Mesodermal cell (in vitro differentiated cells): ENCODE measurements at regions not wholly inside any gene's neighbourhood (a gene's known extent, or its start where the extent isn't known, plus 50 kb on each side); places are given as distances from the start of the nearest gene placed in this dataset.
"Not testable (repeated sequence)": the region's sequence is repeated elsewhere in the genome, so short reads cannot be mapped to it uniquely, and the experiment has no call there.

Experiments
- H3K27ac ChIP-seq: 2 replicates; pipeline ENCODE4 v1.7.0; 2013; ENCODE audit warnings: mild to moderate bottlenecking, low read depth, low read length, moderate library complexity; ENCODE audit not compliant: severe bottlenecking
- H3K36me3 ChIP-seq: 2 replicates; pipeline ENCODE4 v1.7.1; 2013; ENCODE audit warnings: mild to moderate bottlenecking, low read length, moderate library complexity; ENCODE audit not compliant: control insufficient read depth, insufficient read depth
- H3K4me1 ChIP-seq: one replicate; pipeline ENCODE4 v1.7.1; 2013; ENCODE audit warnings: mild to moderate bottlenecking, low read length; ENCODE audit not compliant: insufficient read depth, control insufficient read depth, poor library complexity, severe bottlenecking
- H3K4me3 ChIP-seq: 2 replicates; pipeline ENCODE4 v1.7.0; 2013; ENCODE audit warnings: low read length, control low read depth, mild to moderate bottlenecking; ENCODE audit not compliant: insufficient read depth, poor library complexity, severe bottlenecking; ENCODE audit errors: extremely low read depth
- H3K9me3 ChIP-seq: 2 replicates; pipeline ENCODE4 v1.7.1; 2013; ENCODE audit warnings: mild to moderate bottlenecking, low read length, moderate library complexity; ENCODE audit not compliant: control insufficient read depth
- WGBS, 2 experiments: methylation state at CpG; one replicate each; pipeline ENCODE4 v1.1.5; 2013; ENCODE audit warnings: missing lambda C conversion rate in 2 of 2; ENCODE audit not compliant: insufficient coverage in 2 of 2; 5-methylcytosine and 5-hydroxymethylcytosine counted together

GRCh38 chr6:121885399-121886152 lies 450.1 kb downstream of the GJA1 start:
- no peak overlapping the region for H3K4me3 ChIP-seq
- peaks cover 4% of the 10 kb centered on the region for H3K9me3 ChIP-seq
- WGBS, 2 experiments, result 90 to 100% methylated on average over 1 to 2 of the region's 3 CpGs
- H3K4me1 ChIP-seq, result no peaks in the 10 kb centered on the region
- H3K36me3 ChIP-seq, result no peaks in the 10 kb centered on the region
- H3K27ac ChIP-seq, result no peak overlapping the region

DNA sequence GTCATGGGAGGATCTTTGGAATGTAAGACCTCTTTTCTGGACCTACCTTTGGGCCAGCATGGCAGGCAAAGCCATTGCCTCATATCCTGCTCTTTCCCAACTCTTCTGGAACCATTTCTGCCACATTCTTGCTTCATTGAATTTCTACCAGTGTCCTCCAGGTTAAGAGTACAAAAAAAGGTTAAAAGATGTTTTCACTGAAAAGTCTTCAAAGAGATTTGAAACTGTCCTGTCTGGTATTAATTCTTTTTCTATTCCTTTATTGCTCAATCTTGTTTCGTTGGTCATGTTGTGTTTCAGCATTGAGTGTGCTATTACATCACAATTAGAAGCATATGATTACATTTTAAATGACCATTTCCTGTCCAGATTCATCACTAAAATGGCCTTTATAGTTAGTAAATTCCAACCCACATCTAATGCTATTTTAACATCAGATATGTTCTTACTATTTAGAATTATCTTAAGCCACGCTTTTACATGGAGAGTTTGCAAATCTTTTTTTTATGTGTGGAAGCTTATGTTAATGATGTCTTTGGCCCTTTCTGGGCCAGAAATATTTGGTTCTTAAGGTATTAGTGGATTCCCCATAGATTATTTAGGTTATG lies 450.9 kb downstream of the GJA1 start:
- H3K4me1 ChIP-seq, result no peaks in the 10 kb centered on the region
- no peak overlapping the region for H3K4me3 ChIP-seq
- H3K27ac ChIP-seq, result no peak overlapping the region
- no CpG with 5 or more reads among the region's 2 CpGs for WGBS, 2 experiments
- no peaks in the 10 kb centered on the region for H3K36me3 ChIP-seq
- peaks cover 4% of the 10 kb centered on the region for H3K9me3 ChIP-seq

DNA sequence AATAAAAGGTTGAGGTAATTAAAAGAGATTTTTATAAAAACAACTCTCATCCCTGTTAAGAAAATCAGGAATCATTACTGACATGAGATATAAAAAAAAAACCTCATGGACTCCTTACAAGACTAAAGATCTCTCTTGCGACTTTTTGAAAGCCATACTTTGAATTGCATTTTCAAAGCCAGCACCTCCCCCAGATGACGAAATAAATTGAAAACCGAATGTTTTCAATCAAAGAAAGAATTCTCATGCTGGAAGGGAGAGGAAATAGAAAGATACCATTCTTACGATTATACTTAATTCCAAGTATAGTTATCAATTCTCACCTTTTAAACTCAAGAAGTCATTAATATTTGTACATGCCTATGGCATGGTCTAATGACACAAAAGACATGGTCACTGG lies 452.3 kb downstream of the GJA1 start:
- H3K9me3 ChIP-seq, result peaks cover 4% of the 10 kb centered on the region
- H3K27ac ChIP-seq, result no peak overlapping the region
- no peak overlapping the region for H3K4me3 ChIP-seq
- H3K36me3 ChIP-seq, result no peaks in the 10 kb centered on the region
- WGBS, 2 experiments, result 80% methylated on average over 1 of the region's 4 CpGs; no CpG with 5 or more reads in 1 of the 2 experiments
- H3K4me1 ChIP-seq, result no peaks in the 10 kb centered on the region

DNA sequence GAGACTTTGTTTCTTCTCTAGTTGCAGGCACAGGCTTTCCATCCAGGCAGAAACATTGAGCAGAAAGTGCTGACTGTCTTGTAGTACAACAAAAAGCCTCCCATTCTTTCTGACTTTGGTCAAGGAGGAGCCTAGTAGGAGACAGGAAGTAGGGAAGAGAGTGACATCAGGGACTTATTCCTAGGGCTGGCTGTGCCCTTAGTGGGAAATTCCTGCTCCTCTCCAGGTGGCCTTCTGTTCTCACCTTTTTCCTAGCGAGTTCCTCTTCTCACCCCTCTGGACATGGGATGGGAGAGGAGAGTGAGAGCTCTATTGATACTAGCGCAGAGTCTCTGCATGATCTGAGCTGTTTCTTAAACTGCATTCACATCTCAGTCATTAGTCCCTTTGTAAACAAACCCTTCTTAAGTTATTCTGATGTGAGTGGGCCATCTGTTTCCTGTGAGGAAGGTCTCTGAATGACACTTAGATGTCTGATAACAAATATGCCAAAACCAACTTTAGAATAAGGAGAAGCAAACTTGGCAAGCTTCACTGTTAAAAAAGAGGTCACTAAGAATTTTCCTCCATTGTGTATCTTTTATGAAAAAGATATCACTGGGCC lies 455.0 kb downstream of the GJA1 start:
- Histone ChIP-seq H3K9me3 (peaks cover 4% of the 10 kb centered on the region), H3K4me1 (no peaks in the 10 kb centered on the region), H3K36me3 (no peaks in the 10 kb centered on the region), H3K27ac (peak overlapping the region; percentile 74), H3K4me3 (no peak overlapping the region)
- WGBS, 2 experiments, result 20% methylated on average over 1 of the region's 2 CpGs; no CpG with 5 or more reads in 1 of the 2 experiments

- not testable (repeated sequence) for H3K4me3 ChIP-seq, H3K27ac ChIP-seq, H3K4me1 ChIP-seq, H3K9me3 ChIP-seq, H3K36me3 ChIP-seq
- WGBS, 2 experiments, result 81 to 93% methylated on average over 4 to 5 of the region's 5 CpGs
Measured at GRCh38 chr6:121895731-121896130, 460.3 kb downstream of the GJA1 start.

GRCh38 chr6:121896363-121896762 lies 460.9 kb downstream of the GJA1 start:
- no peaks in the 10 kb centered on the region for H3K4me1 ChIP-seq
- no CpG with 5 or more reads among the region's 1 CpG for WGBS, 2 experiments
- no peaks in the 10 kb centered on the region for H3K36me3 ChIP-seq
- no peak overlapping the region for H3K27ac ChIP-seq
- H3K4me3 ChIP-seq, result no peak overlapping the region
- H3K9me3 ChIP-seq, result no peaks in the 10 kb centered on the region

GRCh38 chr6:121896771-121897170 lies 461.3 kb downstream of the GJA1 start:
- H3K4me3 ChIP-seq, result no peak overlapping the region
- no peaks in the 10 kb centered on the region for H3K9me3 ChIP-seq
- WGBS, 2 experiments, result 89 to 100% methylated on average over 1 to 2 of the region's 3 CpGs
- H3K4me1 ChIP-seq, result no peaks in the 10 kb centered on the region
- H3K27ac ChIP-seq, result no peak overlapping the region
- no peaks in the 10 kb centered on the region for H3K36me3 ChIP-seq

DNA sequence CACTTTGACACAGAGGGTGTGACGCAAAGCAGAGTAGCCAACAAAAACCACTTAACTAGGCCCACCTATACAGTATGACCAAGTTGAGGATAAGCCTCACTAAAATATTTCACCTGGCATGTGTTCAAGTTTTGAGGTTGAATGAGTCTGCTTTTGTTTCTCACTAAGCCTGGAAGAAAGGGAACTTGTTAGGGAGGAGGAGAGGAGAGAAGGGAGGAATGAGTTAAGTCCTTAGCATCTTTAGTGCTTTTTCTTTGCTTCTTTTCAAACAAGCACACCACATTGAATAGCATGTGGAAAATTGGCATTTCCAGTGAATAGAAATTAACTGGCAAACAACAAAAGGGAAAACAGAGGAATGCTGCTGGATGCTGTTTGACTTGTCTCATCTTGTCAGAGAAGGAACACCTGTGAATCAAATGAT lies 461.9 kb downstream of the GJA1 start:
- no CpG with 5 or more reads among the region's 1 CpG for WGBS, 2 experiments
- no peaks in the 10 kb centered on the region for H3K9me3 ChIP-seq
- H3K27ac ChIP-seq, result no peak overlapping the region
- H3K36me3 ChIP-seq, result no peaks in the 10 kb centered on the region
- H3K4me1 ChIP-seq, result no peaks in the 10 kb centered on the region
- no peak overlapping the region for H3K4me3 ChIP-seq

- H3K4me3 ChIP-seq, result no peak overlapping the region
- no peaks in the 10 kb centered on the region for H3K36me3 ChIP-seq
- no peaks in the 10 kb centered on the region for H3K9me3 ChIP-seq
- H3K27ac ChIP-seq, result no peak overlapping the region
- H3K4me1 ChIP-seq, result no peaks in the 10 kb centered on the region
Measured at GRCh38 chr6:121901432-121901831, 466.0 kb downstream of the GJA1 start.

DNA sequence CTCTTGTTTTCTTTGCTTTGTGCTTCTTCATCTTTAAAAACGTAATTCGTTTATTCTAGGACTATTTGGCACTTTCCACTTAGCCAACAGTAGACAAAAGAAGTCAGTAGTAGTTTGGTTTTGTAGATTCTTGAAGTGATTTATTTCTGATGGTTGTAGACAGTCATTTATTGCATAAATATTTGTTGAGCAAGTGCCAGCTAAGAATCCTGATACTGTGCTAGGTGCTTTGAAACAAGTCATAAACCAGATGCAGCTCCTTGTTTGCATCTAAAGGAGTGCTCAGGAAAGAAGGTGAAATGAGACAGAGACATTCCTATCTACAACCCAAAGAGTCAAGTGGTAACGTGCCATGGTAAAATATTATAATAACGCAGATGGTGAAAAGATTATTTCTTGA lies 469.1 kb downstream of the GJA1 start:
- Histone ChIP-seq H3K27ac (no peak overlapping the region), H3K4me3 (no peak overlapping the region), H3K4me1 (no peaks in the 10 kb centered on the region), H3K9me3 (no peaks in the 10 kb centered on the region), H3K36me3 (no peaks in the 10 kb centered on the region)
- 88 to 100% methylated on average over 1 of the region's 4 CpGs for WGBS, 2 experiments

- Histone ChIP-seq H3K36me3 (no peaks in the 10 kb centered on the region), H3K4me1 (no peaks in the 10 kb centered on the region), H3K27ac (no peak overlapping the region), H3K9me3 (no peaks in the 10 kb centered on the region), H3K4me3 (no peak overlapping the region)
- no CpG with 5 or more reads among the region's 1 CpG for WGBS, 2 experiments
Measured at GRCh38 chr6:121912905-121913304, 477.5 kb downstream of the GJA1 start.
